Naive thymus-derived CD4-positive, alpha-beta T cell (primary cell): ENCODE measurements at regions not wholly inside any gene's neighbourhood (a gene's known extent, or its start where the extent isn't known, plus 50 kb on each side); places are given as distances from the start of the nearest gene placed in this dataset.

Experiments used
- ATAC-seq: fragments of 150-1000 bp; cut with Tn5 transposase; 2 replicates; pipeline ENCODE4 v1.10.0; 2021; ENCODE audit warnings: mild to moderate bottlenecking, moderate library complexity
- CTCF ChIA-PET: fragments of 350-600 bp; sonication (Branson Sonifier 250); formaldehyde crosslinking; loops from one replicate; lab custom pipeline; 2021; ENCODE audit warnings: antibody characterized with exemption; lab: Charles Lee
- POLR2A ChIA-PET: fragments of 350-600 bp; sonication (Branson Sonifier 250); formaldehyde crosslinking; loops from one replicate; lab custom pipeline; 2021; ENCODE audit warnings: antibody characterized with exemption, inconsistent platforms; lab: Charles Lee
- DNase-seq, 9 donors: peaks; one replicate each; pipeline versions ENCODE4 v3.0.0 to v3.0.0-alpha.2; 2020 to 2022; ENCODE audit warnings: mixed read lengths in 1 of 9
- H3K27ac ChIP-seq: one replicate; pipeline ENCODE4 v1.7.0; 2013; ENCODE audit warnings: mild to moderate bottlenecking, low read depth, low read length, moderate library complexity
- H3K27me3 ChIP-seq, 2 donors: one replicate each; pipeline ENCODE4 v1.7.0; 2013; ENCODE audit warnings: low read length in 2 of 2, mild to moderate bottlenecking in 2 of 2, moderate library complexity in 2 of 2; ENCODE audit not compliant: control insufficient read depth in 2 of 2, insufficient read depth in 2 of 2
- H3K36me3 ChIP-seq, 3 experiments: 1 replicate in 2 of 3; 2 replicates in 1 of 3; pipeline ENCODE4 v1.7.0; 2013; ENCODE audit warnings: low read length in 3 of 3, mild to moderate bottlenecking in 3 of 3, moderate library complexity in 1 of 3; ENCODE audit not compliant: insufficient read depth in 3 of 3, control insufficient read depth in 2 of 3
- H3K4me1 ChIP-seq, 2 donors: one replicate each; pipeline ENCODE4 v1.7.0; 2013; ENCODE audit warnings: low read length in 2 of 2, mild to moderate bottlenecking in 2 of 2, moderate library complexity in 1 of 2; ENCODE audit not compliant: control insufficient read depth in 2 of 2, insufficient read depth in 2 of 2
- H3K4me3 ChIP-seq: 2 replicates; pipeline ENCODE4 v1.7.0; 2013; ENCODE audit warnings: mild to moderate bottlenecking, low read length
- H3K9me3 ChIP-seq, 3 experiments: 1 replicate in 2 of 3; 2 replicates in 1 of 3; pipeline ENCODE4 v1.7.0; 2013; ENCODE audit warnings: low read length in 3 of 3; ENCODE audit not compliant: control insufficient read depth in 2 of 3
- H3K27ac Mint-ChIP-seq, 9 donors: one replicate each; pipeline ENCODE4 v1.8.0; 2020 to 2022; ENCODE audit warnings: mixed read lengths in 9 of 9, mild to moderate bottlenecking in 8 of 9, moderate library complexity in 5 of 9, inconsistent platforms in 2 of 9
- H3K27me3 Mint-ChIP-seq, 5 donors: one replicate each; pipeline ENCODE4 v1.8.0; 2021 to 2022; ENCODE audit warnings: mixed read lengths in 5 of 5, mild to moderate bottlenecking in 1 of 5
- H3K36me3 Mint-ChIP-seq, 5 donors: one replicate each; pipeline ENCODE4 v1.8.0; 2020 to 2022; ENCODE audit warnings: mixed read lengths in 5 of 5, mild to moderate bottlenecking in 3 of 5, inconsistent platforms in 1 of 5
- H3K4me1 Mint-ChIP-seq, 7 donors: one replicate each; pipeline ENCODE4 v1.8.0; 2020 to 2022; ENCODE audit warnings: mixed read lengths in 7 of 7, mild to moderate bottlenecking in 3 of 7, inconsistent platforms in 1 of 7
- H3K4me3 Mint-ChIP-seq, 10 donors: one replicate each; pipeline ENCODE4 v1.8.0; 2020 to 2022; ENCODE audit warnings: mild to moderate bottlenecking in 10 of 10, mixed read lengths in 10 of 10, moderate library complexity in 6 of 10, inconsistent platforms in 2 of 10
- H3K9me3 Mint-ChIP-seq, 11 donors: one replicate each; pipeline ENCODE4 v1.8.0; 2020 to 2022; ENCODE audit warnings: mixed read lengths in 11 of 11, mild to moderate bottlenecking in 4 of 11, inconsistent platforms in 1 of 11, moderate library complexity in 1 of 11
- intact Hi-C, 2 donors: fragments of 100-400 bp; cut with micrococcal nuclease; formaldehyde crosslinking; loops; one replicate each; pipeline ENCODE4 v1.15.1; 2023

- ChIA-PET CTCF (no interaction called here), POLR2A (no interaction called here)
- H3K27me3 ChIP-seq: no peaks in the 10 kb centered on the region
- DNase-seq: no peak
- intact Hi-C loops: no loop called here
- no peak overlapping the region for H3K27ac ChIP-seq
- ATAC-seq: no peak
- no peak overlapping the region for H3K4me3 ChIP-seq
- H3K9me3 ChIP-seq: no peaks in the 10 kb centered on the region
- peaks cover 0 to 7% (median 0%) of the 10 kb centered on the region in 5 donors for H3K36me3 Mint-ChIP-seq
- peaks cover 0 to 8% (median 2%) of the 10 kb centered on the region in 5 donors for H3K27me3 Mint-ChIP-seq
- peaks cover 0 to 7% (median 0%) of the 10 kb centered on the region in 11 donors for H3K9me3 Mint-ChIP-seq
- no peaks in the 10 kb centered on the region for H3K4me1 ChIP-seq
- H3K36me3 ChIP-seq: no peaks in the 10 kb centered on the region
- no peak overlapping the region for H3K4me3 Mint-ChIP-seq
- H3K27ac Mint-ChIP-seq: no peak overlapping the region
- H3K4me1 Mint-ChIP-seq: no peaks in the 10 kb centered on the region
These were observed 107.3 kb upstream of the IGSF10 start for GRCh38 chr3:151568184-151568583.

GRCh38 chr3:151567477-151567876 lies 106.6 kb upstream of the IGSF10 start:
- ChIA-PET POLR2A (no interaction called here), CTCF (no interaction called here)

GRCh38 chr3:151564261-151564660 lies 103.4 kb upstream of the IGSF10 start:
- ATAC-seq (no peak), DNase-seq (no peak)
- H3K27ac ChIP-seq: no peak overlapping the region
- H3K36me3 Mint-ChIP-seq: no peaks in the 10 kb centered on the region
- H3K4me3 Mint-ChIP-seq: no peak overlapping the region
- H3K27me3 Mint-ChIP-seq: peaks cover 0 to 10% (median 0%) of the 10 kb centered on the region in 5 donors
- H3K4me1 Mint-ChIP-seq: no peaks in the 10 kb centered on the region
- intact Hi-C loops: no loop called here
- no peaks in the 10 kb centered on the region for H3K27me3 ChIP-seq
- CTCF ChIA-PET: no interaction called here
- no peaks in the 10 kb centered on the region for H3K36me3 ChIP-seq
- H3K9me3 ChIP-seq: no peaks in the 10 kb centered on the region
- no peak overlapping the region for H3K4me3 ChIP-seq
- H3K4me1 ChIP-seq: no peaks in the 10 kb centered on the region
- H3K9me3 Mint-ChIP-seq: no peaks in the 10 kb centered on the region
- POLR2A ChIA-PET: no interaction called here
- H3K27ac Mint-ChIP-seq: no peak overlapping the region

More at GRCh38 chr3:151567477-151567876, 106.6 kb upstream of the IGSF10 start:
- no peak overlapping the region for H3K27ac ChIP-seq
- H3K27me3 ChIP-seq: no peaks in the 10 kb centered on the region
- Mint-ChIP-seq H3K9me3 (peaks cover 0 to 3% (median 0%) of the 10 kb centered on the region in 11 donors), H3K4me1 (no peaks in the 10 kb centered on the region), H3K36me3 (peaks cover 0 to 4% (median 0%) of the 10 kb centered on the region in 5 donors), H3K4me3 (peak overlapping the region in 1 of 10 donors; percentile 9), H3K27me3 (peaks cover 0 to 7% (median 0%) of the 10 kb centered on the region in 5 donors), H3K27ac (no peak overlapping the region)
- ATAC-seq (no peak), DNase-seq (no peak)
- intact Hi-C loops: no loop called here
- no peak overlapping the region for H3K4me3 ChIP-seq
- no peaks in the 10 kb centered on the region for H3K36me3 ChIP-seq
- H3K4me1 ChIP-seq: no peaks in the 10 kb centered on the region
- H3K9me3 ChIP-seq: no peaks in the 10 kb centered on the region

GRCh38 chr3:151563305-151563704 lies 102.4 kb upstream of the IGSF10 start:
- intact Hi-C loops: no loop called here
- H3K4me3 Mint-ChIP-seq: no peak overlapping the region
- CTCF ChIA-PET: no interaction called here

GRCh38 chr3:151562891-151563290 lies 102.0 kb upstream of the IGSF10 start:
- POLR2A ChIA-PET: no interaction called here
- Mint-ChIP-seq H3K9me3 (no peaks in the 10 kb centered on the region), H3K27me3 (peaks cover 0 to 10% (median 0%) of the 10 kb centered on the region in 5 donors), H3K4me1 (no peaks in the 10 kb centered on the region), H3K4me3 (no peak overlapping the region), H3K27ac (no peak overlapping the region), H3K36me3 (no peaks in the 10 kb centered on the region)
- Histone ChIP-seq H3K36me3 (no peaks in the 10 kb centered on the region), H3K27me3 (no peaks in the 10 kb centered on the region), H3K9me3 (no peaks in the 10 kb centered on the region), H3K27ac (no peak overlapping the region), H3K4me1 (no peaks in the 10 kb centered on the region), H3K4me3 (no peak overlapping the region)
- no peak for DNase-seq
- CTCF ChIA-PET: no interaction called here
- ATAC-seq: no peak
- intact Hi-C loops: no loop called here

More at GRCh38 chr3:151563305-151563704, 102.4 kb upstream of the IGSF10 start:
- Mint-ChIP-seq H3K27me3 (peaks cover 0 to 10% (median 0%) of the 10 kb centered on the region in 5 donors), H3K27ac (no peak overlapping the region), H3K36me3 (no peaks in the 10 kb centered on the region), H3K9me3 (no peaks in the 10 kb centered on the region), H3K4me1 (no peaks in the 10 kb centered on the region)
- ATAC-seq (no peak), DNase-seq (no peak)
- Histone ChIP-seq H3K9me3 (no peaks in the 10 kb centered on the region), H3K36me3 (no peaks in the 10 kb centered on the region), H3K4me1 (no peaks in the 10 kb centered on the region), H3K27me3 (no peaks in the 10 kb centered on the region), H3K27ac (no peak overlapping the region), H3K4me3 (no peak overlapping the region)
- POLR2A ChIA-PET: no interaction called here

- Mint-ChIP-seq H3K9me3 (no peaks in the 10 kb centered on the region), H3K36me3 (no peaks in the 10 kb centered on the region), H3K27ac (no peak overlapping the region), H3K4me1 (peaks cover 0 to under 1% (median 0%) of the 10 kb centered on the region in 7 donors), H3K27me3 (peaks cover 0 to 10% (median 0%) of the 10 kb centered on the region in 5 donors), H3K4me3 (no peak overlapping the region)
- DNase-seq (no peak), ATAC-seq (no peak)
- no peaks in the 10 kb centered on the region for H3K36me3 ChIP-seq
- ChIA-PET POLR2A (no interaction called here), CTCF (no interaction called here)
- no peaks in the 10 kb centered on the region for H3K27me3 ChIP-seq
- no peak overlapping the region for H3K27ac ChIP-seq
- intact Hi-C loops: no loop called here
- H3K4me1 ChIP-seq: no peaks in the 10 kb centered on the region
- H3K4me3 ChIP-seq: no peak overlapping the region
- H3K9me3 ChIP-seq: no peaks in the 10 kb centered on the region
These were observed 101.0 kb upstream of the IGSF10 start for GRCh38 chr3:151561878-151562277.

- POLR2A ChIA-PET: no interaction called here
These were observed 99.9 kb upstream of the IGSF10 start for GRCh38 chr3:151560738-151561137.

More at GRCh38 chr3:151560738-151561137, 99.9 kb upstream of the IGSF10 start:
- Histone ChIP-seq H3K36me3 (no peaks in the 10 kb centered on the region), H3K9me3 (no peaks in the 10 kb centered on the region), H3K4me3 (no peak overlapping the region), H3K27ac (no peak overlapping the region), H3K27me3 (no peaks in the 10 kb centered on the region), H3K4me1 (no peaks in the 10 kb centered on the region)
- ATAC-seq: no peak
- Mint-ChIP-seq H3K36me3 (no peaks in the 10 kb centered on the region), H3K9me3 (no peaks in the 10 kb centered on the region), H3K4me3 (no peak overlapping the region), H3K27ac (no peak overlapping the region), H3K4me1 (peaks cover 0 to 3% (median 0%) of the 10 kb centered on the region in 7 donors), H3K27me3 (peaks cover 0 to 10% (median 0%) of the 10 kb centered on the region in 5 donors)
- CTCF ChIA-PET: no interaction called here
- DNase-seq: no peak
- intact Hi-C loops: no loop called here
